HUES64 (cell line): ENCODE measurements at regions not wholly inside any gene's neighbourhood (a gene's known extent, or its start where the extent isn't known, plus 50 kb on each side); places are given as distances from the start of the nearest gene placed in this dataset.

ENCODE experiments used
- H3K27ac ChIP-seq: 2 replicates; pipeline ENCODE4 v1.7.0; 2013; ENCODE audit warnings: low read depth, low read length, inconsistent platforms
- H3K27me3 ChIP-seq: 2 replicates; pipeline ENCODE4 v1.6.1; 2013; ENCODE audit warnings: mild to moderate bottlenecking, low read length; ENCODE audit not compliant: insufficient read depth
- H3K36me3 ChIP-seq: 2 replicates; pipeline ENCODE4 v1.6.1; 2013; ENCODE audit warnings: mild to moderate bottlenecking, low read length; ENCODE audit not compliant: insufficient read depth
- H3K4me1 ChIP-seq: 2 replicates; pipeline ENCODE4 v1.6.1; 2013; ENCODE audit warnings: mild to moderate bottlenecking, low read length, moderate library complexity; ENCODE audit not compliant: insufficient read depth
- H3K4me3 ChIP-seq: 2 replicates; pipeline ENCODE4 v1.5.1; 2013; ENCODE audit warnings: mild to moderate bottlenecking, low read length, moderate library complexity
- H3K9ac ChIP-seq: 2 replicates; pipeline ENCODE4 v1.6.1; 2013; ENCODE audit warnings: mild to moderate bottlenecking, low read depth, low read length
- H3K9me3 ChIP-seq: 2 replicates; pipeline ENCODE4 v1.6.1; 2013; ENCODE audit warnings: low read depth, low read length; ENCODE audit not compliant: insufficient read depth
- WGBS: fragments of 150-250, 120-280 bp; methylation state at CpG from one replicate; pipeline ENCODE4 v1.1.7; 2013; ENCODE audit warnings: missing lambda C conversion rate; 5-methylcytosine and 5-hydroxymethylcytosine counted together

- Histone ChIP-seq H3K4me1 (no peaks in the 10 kb centered on the region), H3K4me3 (no peak overlapping the region), H3K9me3 (no peaks in the 10 kb centered on the region), H3K9ac (no peak overlapping the region), H3K36me3 (no peaks in the 10 kb centered on the region), H3K27ac (no peak overlapping the region), H3K27me3 (no peaks in the 10 kb centered on the region)
- 97% methylated on average over 2 of the region's 3 CpGs for WGBS
Measured at GRCh38 chr13:79691826-79692225, 210.9 kb downstream of the NDFIP2 start.

- no peak overlapping the region for H3K27ac ChIP-seq
- H3K27me3 ChIP-seq, result no peaks in the 10 kb centered on the region
- 95% methylated on average over 5 of the region's 5 CpGs for WGBS
- no peaks in the 10 kb centered on the region for H3K36me3 ChIP-seq
- H3K9ac ChIP-seq, result no peak overlapping the region
- H3K4me1 ChIP-seq, result no peaks in the 10 kb centered on the region
- H3K4me3 ChIP-seq, result no peak overlapping the region
- H3K9me3 ChIP-seq, result no peaks in the 10 kb centered on the region
Measured at GRCh38 chr13:79688741-79689140, 207.8 kb downstream of the NDFIP2 start.

GRCh38 chr13:79686441-79686840, 205.5 kb downstream of the NDFIP2 start:
- no peaks in the 10 kb centered on the region for H3K4me1 ChIP-seq
- H3K4me3 ChIP-seq, result no peak overlapping the region
- no peaks in the 10 kb centered on the region for H3K9me3 ChIP-seq
- H3K9ac ChIP-seq, result no peak overlapping the region
- H3K36me3 ChIP-seq, result no peaks in the 10 kb centered on the region
- no peak overlapping the region for H3K27ac ChIP-seq
- 96% methylated on average over 6 of the region's 6 CpGs for WGBS
- no peaks in the 10 kb centered on the region for H3K27me3 ChIP-seq

DNA sequence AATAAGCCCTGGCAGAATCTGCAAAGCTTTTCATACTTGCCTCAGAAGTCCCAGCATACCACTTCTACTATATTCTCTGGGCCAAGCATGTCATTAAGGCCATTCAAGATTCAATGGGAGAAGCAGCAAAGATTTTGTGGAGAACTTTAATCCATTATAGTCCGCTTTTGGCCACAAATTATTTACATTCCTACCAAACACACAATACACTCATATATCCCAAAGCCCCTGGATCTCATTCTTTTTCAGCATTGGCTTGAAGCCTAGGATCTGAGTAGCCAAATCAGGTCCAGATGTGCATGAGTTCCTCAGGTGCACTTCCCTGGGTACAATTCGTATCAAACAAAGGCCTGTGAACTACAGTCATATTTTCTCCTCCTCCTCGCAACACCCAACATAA, 203.4 kb downstream of the NDFIP2 start:
- WGBS, result 96% methylated on average over 3 of the region's 3 CpGs
- no peaks in the 10 kb centered on the region for H3K27me3 ChIP-seq
- H3K4me1 ChIP-seq, result no peaks in the 10 kb centered on the region
- no peaks in the 10 kb centered on the region for H3K36me3 ChIP-seq
- H3K4me3 ChIP-seq, result no peak overlapping the region
- H3K9ac ChIP-seq, result no peak overlapping the region
- H3K9me3 ChIP-seq, result no peaks in the 10 kb centered on the region
- no peak overlapping the region for H3K27ac ChIP-seq

- 100% methylated on average over 1 of the region's 2 CpGs for WGBS
- H3K4me3 ChIP-seq, result no peak overlapping the region
- H3K9ac ChIP-seq, result no peak overlapping the region
- H3K36me3 ChIP-seq, result no peaks in the 10 kb centered on the region
- no peak overlapping the region for H3K27ac ChIP-seq
- no peaks in the 10 kb centered on the region for H3K9me3 ChIP-seq
- no peaks in the 10 kb centered on the region for H3K27me3 ChIP-seq
- H3K4me1 ChIP-seq, result no peaks in the 10 kb centered on the region
Measured at GRCh38 chr13:79682164-79682563, 201.2 kb downstream of the NDFIP2 start.

GRCh38 chr13:79681069-79681468, 200.1 kb downstream of the NDFIP2 start:
- Histone ChIP-seq H3K36me3 (no peaks in the 10 kb centered on the region), H3K4me1 (no peaks in the 10 kb centered on the region), H3K27me3 (no peaks in the 10 kb centered on the region), H3K4me3 (no peak overlapping the region), H3K9ac (no peak overlapping the region), H3K9me3 (no peaks in the 10 kb centered on the region), H3K27ac (no peak overlapping the region)
- 94% methylated on average over 1 of the region's 1 CpG for WGBS

GRCh38 chr13:79680485-79680884, 199.5 kb downstream of the NDFIP2 start:
- Histone ChIP-seq H3K9me3 (no peaks in the 10 kb centered on the region), H3K4me3 (no peak overlapping the region), H3K36me3 (no peaks in the 10 kb centered on the region), H3K9ac (no peak overlapping the region), H3K27me3 (no peaks in the 10 kb centered on the region), H3K27ac (no peak overlapping the region), H3K4me1 (no peaks in the 10 kb centered on the region)

DNA sequence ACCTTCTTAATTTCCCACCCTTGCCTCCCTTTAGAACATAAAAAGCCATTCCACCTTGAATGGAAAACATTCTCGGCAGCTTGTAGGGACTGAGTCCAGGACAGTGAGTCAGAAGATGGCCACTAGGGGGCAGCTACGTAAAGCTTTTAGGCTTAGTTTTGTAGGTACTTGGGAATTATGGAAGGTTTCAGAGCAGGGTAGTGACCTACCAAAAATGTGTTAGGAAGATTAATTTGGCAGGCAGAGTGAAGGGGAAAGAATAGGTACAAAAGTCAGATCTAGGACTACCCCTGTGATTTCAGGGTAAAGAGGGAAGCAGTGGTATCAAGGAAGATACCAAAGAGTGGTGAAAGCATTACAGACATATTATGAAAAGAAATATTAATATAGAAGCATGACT, 198.4 kb downstream of the NDFIP2 start:
- Histone ChIP-seq H3K27ac (no peak overlapping the region), H3K4me1 (no peaks in the 10 kb centered on the region), H3K27me3 (no peaks in the 10 kb centered on the region), H3K9ac (no peak overlapping the region), H3K4me3 (no peak overlapping the region), H3K36me3 (no peaks in the 10 kb centered on the region), H3K9me3 (no peaks in the 10 kb centered on the region)
- WGBS, result 14% methylated on average over 2 of the region's 2 CpGs

DNA sequence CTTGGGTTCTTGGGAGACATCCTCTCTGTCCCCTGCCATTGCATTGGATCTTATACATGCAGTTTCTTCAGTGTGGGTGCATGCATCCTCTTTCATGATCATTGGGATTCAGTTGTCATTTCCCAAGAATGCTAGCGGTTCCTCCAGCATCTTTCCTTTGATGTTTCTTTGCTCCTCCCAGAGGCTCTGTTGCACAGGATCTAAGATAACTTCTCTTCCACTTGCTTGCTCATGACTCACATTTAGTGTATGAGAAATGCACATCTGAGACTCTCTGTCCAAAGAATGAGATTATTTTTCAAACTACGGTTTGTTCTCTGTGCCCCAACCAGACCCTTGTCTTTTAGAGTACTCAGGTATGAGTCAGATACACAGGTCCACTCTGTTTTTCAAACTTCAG, 197.1 kb downstream of the NDFIP2 start:
- H3K36me3 ChIP-seq, result no peaks in the 10 kb centered on the region
- 91% methylated on average over 2 of the region's 2 CpGs for WGBS
- no peak overlapping the region for H3K4me3 ChIP-seq
- no peak overlapping the region for H3K9ac ChIP-seq
- no peaks in the 10 kb centered on the region for H3K4me1 ChIP-seq
- H3K9me3 ChIP-seq, result no peaks in the 10 kb centered on the region
- no peak overlapping the region for H3K27ac ChIP-seq
- no peaks in the 10 kb centered on the region for H3K27me3 ChIP-seq

DNA sequence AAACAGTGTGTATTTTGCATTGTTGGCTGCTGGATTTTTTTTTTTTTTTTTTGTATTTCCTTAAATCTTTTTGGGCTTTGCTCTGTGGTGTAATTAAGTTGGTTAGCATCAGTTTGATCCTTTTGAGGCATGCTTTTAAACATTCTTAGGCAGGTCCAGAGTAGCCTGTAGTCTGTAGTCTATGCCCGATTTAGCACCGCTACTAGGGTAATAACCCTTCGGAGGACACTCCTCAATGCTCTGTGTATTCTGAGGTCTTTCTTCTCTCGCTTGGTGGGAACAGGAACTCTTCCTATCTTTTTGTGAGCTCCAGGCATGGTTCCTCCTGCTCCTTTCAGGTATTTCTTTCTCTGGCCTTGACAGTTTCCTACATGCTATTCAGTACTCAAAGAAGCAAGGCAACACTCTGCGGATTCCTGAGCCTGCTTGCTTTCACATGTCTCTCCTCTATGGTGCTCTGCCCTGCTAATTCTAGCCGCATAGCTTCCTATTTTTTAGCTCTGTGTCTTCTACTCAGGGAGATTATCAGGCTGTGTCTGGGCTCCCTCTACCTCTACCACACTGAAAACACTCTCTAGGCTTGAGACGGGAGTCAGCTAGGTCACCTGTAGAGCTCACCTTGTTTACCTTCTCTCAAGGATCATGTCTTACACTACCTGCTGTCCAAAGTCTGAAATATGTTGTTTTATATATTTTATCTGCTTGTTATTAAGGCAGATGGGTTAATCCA, 195.1 kb downstream of the NDFIP2 start:
- H3K27me3 ChIP-seq, result no peaks in the 10 kb centered on the region
- no peaks in the 10 kb centered on the region for H3K36me3 ChIP-seq
- H3K4me3 ChIP-seq, result no peak overlapping the region
- WGBS, result 86% methylated on average over 7 of the region's 7 CpGs
- no peaks in the 10 kb centered on the region for H3K4me1 ChIP-seq
- no peak overlapping the region for H3K27ac ChIP-seq
- no peaks in the 10 kb centered on the region for H3K9me3 ChIP-seq
- H3K9ac ChIP-seq, result no peak overlapping the region

DNA sequence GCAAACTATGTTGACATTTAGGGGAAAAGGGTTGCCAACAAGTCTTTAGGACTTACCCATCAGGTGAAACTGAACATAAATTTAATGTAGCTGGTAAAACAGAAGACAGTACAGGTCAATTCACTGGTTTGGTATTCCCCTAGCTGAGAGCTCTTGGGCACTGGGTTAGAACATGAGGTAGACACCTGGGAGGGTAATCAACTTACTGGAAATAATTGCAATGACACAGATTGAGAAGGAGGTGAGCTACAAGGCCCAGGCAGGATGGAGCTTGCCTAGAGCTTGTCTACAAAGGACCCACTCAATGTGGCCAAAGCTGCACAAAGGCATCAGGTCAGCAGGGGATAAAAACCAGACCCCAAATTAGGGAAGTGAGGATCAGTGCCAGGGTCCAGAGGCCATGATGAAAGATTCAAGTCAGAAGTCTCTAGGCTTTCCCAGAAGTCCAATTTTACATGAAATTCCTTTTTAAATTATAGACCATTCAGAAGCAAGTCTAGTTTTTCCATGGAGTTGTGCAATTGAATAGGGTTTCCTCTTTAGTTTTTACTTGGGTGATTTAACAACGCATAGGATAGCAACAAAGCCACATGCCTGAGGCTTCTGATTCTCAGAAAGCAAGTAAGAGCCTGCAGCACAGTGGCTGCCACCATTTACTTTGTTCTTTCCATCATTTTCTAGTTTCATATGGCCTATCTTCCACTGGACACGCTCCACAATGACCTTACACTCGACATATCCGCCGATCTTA, 194.0 kb downstream of the NDFIP2 start:
- no peak overlapping the region for H3K27ac ChIP-seq
- H3K4me1 ChIP-seq, result no peaks in the 10 kb centered on the region
- no peak overlapping the region for H3K4me3 ChIP-seq
- no peaks in the 10 kb centered on the region for H3K27me3 ChIP-seq
- H3K9ac ChIP-seq, result no peak overlapping the region
- H3K36me3 ChIP-seq, result no peaks in the 10 kb centered on the region
- H3K9me3 ChIP-seq, result no peaks in the 10 kb centered on the region
- WGBS, result 94% methylated on average over 5 of the region's 5 CpGs
